GM12878 (cell line): ENCODE measurements at regions not wholly inside any gene's neighbourhood (a gene's known extent, or its start where the extent isn't known, plus 50 kb on each side); places are given as distances from the start of the nearest gene placed in this dataset.

ENCODE experiments used
- CHD2 ChIP-seq: IDR thresholded peaks from 2 replicates; pipeline ENCODE4 v1.6.1; 2011; ENCODE audit warnings: low read depth, low read length, improper control_type of control experiment, borderline replicate concordance
- CREM ChIP-seq: IDR thresholded peaks from 2 replicates; pipeline ENCODE4 v1.6.1; 2014; ENCODE audit warnings: antibody characterized with exemption, low read depth
- E2F4 ChIP-seq: IDR thresholded peaks from 2 replicates; pipeline ENCODE4 v1.6.1; 2012; ENCODE audit warnings: low read depth, low read length, improper control_type of control experiment
- IRF3 ChIP-seq: fragments of 450-650 bp; IDR thresholded peaks from 2 replicates; pipeline ENCODE4 v1.6.1; 2014; ENCODE audit warnings: mild to moderate bottlenecking
- PAX8 ChIP-seq: fragments of 450-650 bp; IDR thresholded peaks from 2 replicates; pipeline ENCODE4 v1.6.1; 2017; ENCODE audit warnings: mild to moderate bottlenecking, moderate library complexity
- PML ChIP-seq: IDR thresholded peaks from 2 replicates; pipeline ENCODE4 v1.6.1; 2012; ENCODE audit warnings: low read length, inconsistent platforms
- PRDM15 ChIP-seq: fragments of 450-650 bp; formaldehyde crosslinking; IDR thresholded peaks from 2 replicates; pipeline ENCODE4 v1.4.0; 2020; ENCODE audit warnings: mild to moderate bottlenecking, moderate library complexity
- SREBF1 ChIP-seq: IDR thresholded peaks from 2 replicates; pipeline ENCODE4 v1.6.1; 2012; ENCODE audit warnings: mild to moderate bottlenecking, low read length
- TBL1XR1 ChIP-seq: IDR thresholded peaks from 2 replicates; pipeline ENCODE4 v1.6.1; 2012; ENCODE audit warnings: low read depth, low read length, improper control_type of control experiment
- TCF12 ChIP-seq: IDR thresholded peaks from 2 replicates; pipeline ENCODE4 v1.6.1; 2011; ENCODE audit warnings: low read depth, mild to moderate bottlenecking, low read length
- ZBTB11 ChIP-seq: fragments of 450-650 bp; formaldehyde crosslinking; IDR thresholded peaks from 2 replicates; pipeline ENCODE4 v1.5.0; 2022; ENCODE audit warnings: mild to moderate bottlenecking, missing genetic modification characterization

GRCh38 chr15:97171556-97171955 is 788.9 kb upstream of the ARRDC4 start (continued):
- TF ChIP-seq ZBTB11 (CRISPR knock-in tag) (no peak), CREM (no peak), CHD2 (no peak), SREBF1 (no peak), TBL1XR1 (no peak), E2F4 (no peak), PML (no peak), TCF12 (no peak), IRF3 (no peak), PAX8 (no peak), PRDM15 (no peak)
